ENCODE measurements at regions not wholly inside any gene's neighbourhood (a gene's known extent, or its start where the extent isn't known, plus 50 kb on each side); places are given as distances from the start of the nearest gene placed in this dataset.

GRCh38 chrX:14291666-14292500, 237.5 kb upstream of the GLRA2 start:
- Histone ChIP-seq H4K20me1 (replicated peaks; ENCODE audit: insufficient read depth) (no peaks in the 10 kb centered on the region), H3K27ac (ENCODE audit: low read depth) (no peak overlapping the region), H2AFZ (no peak overlapping the region), H3K79me2 (replicated peaks; ENCODE audit: insufficient read depth) (no peaks in the 10 kb centered on the region), H3K4me3 (no peak overlapping the region), H3K4me1 (ENCODE audit: insufficient read depth) (no peaks in the 10 kb centered on the region), H3K9me2 (ENCODE audit: insufficient read depth) (no peaks in the 10 kb centered on the region), H3F3A (replicated peaks; ENCODE audit: low read depth) (no peaks in the 10 kb centered on the region), H3K27me3 (ENCODE audit: insufficient read depth) (no peaks in the 10 kb centered on the region), H3K36me3 (ENCODE audit: insufficient read depth) (no peaks in the 10 kb centered on the region), H3K4me2 (no peak overlapping the region)
- H3K27ac Mint-ChIP-seq, result no peak overlapping the region
- H3K36me3 Mint-ChIP-seq (ENCODE audit: low read depth), result no peaks in the 10 kb centered on the region
- H3K4me3 Mint-ChIP-seq, result no peak overlapping the region
- H3K9me3 Mint-ChIP-seq, result no peaks in the 10 kb centered on the region
- no peaks in the 10 kb centered on the region for H3K27me3 Mint-ChIP-seq (ENCODE audit: insufficient read depth, low read depth, poor library complexity)
- DNase-seq (ENCODE audit: low spot score) (peak; percentile 34), ATAC-seq (peak; percentile 40; the same call in 2 of the 3 replicates)
- peaks cover 7% of the 10 kb centered on the region; the same call in 2 of the 3 replicates for H3K4me1 Mint-ChIP-seq
- TF ChIP-seq CTCF (conservative IDR thresholded peaks at IDR 0.05; ENCODE audit: low read depth in 2 of 2), result no peak
- TF ChIP-seq, protein P1, sequence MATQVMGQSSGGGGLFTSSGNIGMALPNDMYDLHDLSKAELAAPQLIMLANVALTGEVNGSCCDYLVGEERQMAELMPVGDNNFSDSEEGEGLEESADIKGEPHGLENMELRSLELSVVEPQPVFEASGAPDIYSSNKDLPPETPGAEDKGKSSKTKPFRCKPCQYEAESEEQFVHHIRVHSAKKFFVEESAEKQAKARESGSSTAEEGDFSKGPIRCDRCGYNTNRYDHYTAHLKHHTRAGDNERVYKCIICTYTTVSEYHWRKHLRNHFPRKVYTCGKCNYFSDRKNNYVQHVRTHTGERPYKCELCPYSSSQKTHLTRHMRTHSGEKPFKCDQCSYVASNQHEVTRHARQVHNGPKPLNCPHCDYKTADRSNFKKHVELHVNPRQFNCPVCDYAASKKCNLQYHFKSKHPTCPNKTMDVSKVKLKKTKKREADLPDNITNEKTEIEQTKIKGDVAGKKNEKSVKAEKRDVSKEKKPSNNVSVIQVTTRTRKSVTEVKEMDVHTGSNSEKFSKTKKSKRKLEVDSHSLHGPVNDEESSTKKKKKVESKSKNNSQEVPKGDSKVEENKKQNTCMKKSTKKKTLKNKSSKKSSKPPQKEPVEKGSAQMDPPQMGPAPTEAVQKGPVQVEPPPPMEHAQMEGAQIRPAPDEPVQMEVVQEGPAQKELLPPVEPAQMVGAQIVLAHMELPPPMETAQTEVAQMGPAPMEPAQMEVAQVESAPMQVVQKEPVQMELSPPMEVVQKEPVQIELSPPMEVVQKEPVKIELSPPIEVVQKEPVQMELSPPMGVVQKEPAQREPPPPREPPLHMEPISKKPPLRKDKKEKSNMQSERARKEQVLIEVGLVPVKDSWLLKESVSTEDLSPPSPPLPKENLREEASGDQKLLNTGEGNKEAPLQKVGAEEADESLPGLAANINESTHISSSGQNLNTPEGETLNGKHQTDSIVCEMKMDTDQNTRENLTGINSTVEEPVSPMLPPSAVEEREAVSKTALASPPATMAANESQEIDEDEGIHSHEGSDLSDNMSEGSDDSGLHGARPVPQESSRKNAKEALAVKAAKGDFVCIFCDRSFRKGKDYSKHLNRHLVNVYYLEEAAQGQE (IDR thresholded peaks at IDR 0.05; ENCODE audit: unreplicated experiment), result no peak
- no peak for TF ChIP-seq POLR2AphosphoS5 (IDR thresholded peaks at IDR 0.05; ENCODE audit: low read depth)
- no peak for TF ChIP-seq ZNF114 (CRISPR knock-in tag; IDR thresholded peaks at IDR 0.05)
- TF ChIP-seq, protein P2, sequence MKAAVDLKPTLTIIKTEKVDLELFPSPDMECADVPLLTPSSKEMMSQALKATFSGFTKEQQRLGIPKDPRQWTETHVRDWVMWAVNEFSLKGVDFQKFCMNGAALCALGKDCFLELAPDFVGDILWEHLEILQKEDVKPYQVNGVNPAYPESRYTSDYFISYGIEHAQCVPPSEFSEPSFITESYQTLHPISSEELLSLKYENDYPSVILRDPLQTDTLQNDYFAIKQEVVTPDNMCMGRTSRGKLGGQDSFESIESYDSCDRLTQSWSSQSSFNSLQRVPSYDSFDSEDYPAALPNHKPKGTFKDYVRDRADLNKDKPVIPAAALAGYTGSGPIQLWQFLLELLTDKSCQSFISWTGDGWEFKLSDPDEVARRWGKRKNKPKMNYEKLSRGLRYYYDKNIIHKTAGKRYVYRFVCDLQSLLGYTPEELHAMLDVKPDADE (IDR thresholded peaks at IDR 0.05), result no peak
- TF ChIP-seq JUNB (IDR thresholded peaks at IDR 0.05; ENCODE audit: unreplicated experiment), result no peak
- no peak for TF ChIP-seq CREB1 (CRISPR knock-in tag; IDR thresholded peaks at IDR 0.05; ENCODE audit: low read depth)
- TF ChIP-seq EZH2phosphoT487 (IDR thresholded peaks at IDR 0.05; ENCODE audit: unreplicated experiment), result no peak
- no peak for TF ChIP-seq ZNF331 (CRISPR knock-in tag; IDR thresholded peaks at IDR 0.05; ENCODE audit: low read depth)
- TF ChIP-seq, protein P3, sequence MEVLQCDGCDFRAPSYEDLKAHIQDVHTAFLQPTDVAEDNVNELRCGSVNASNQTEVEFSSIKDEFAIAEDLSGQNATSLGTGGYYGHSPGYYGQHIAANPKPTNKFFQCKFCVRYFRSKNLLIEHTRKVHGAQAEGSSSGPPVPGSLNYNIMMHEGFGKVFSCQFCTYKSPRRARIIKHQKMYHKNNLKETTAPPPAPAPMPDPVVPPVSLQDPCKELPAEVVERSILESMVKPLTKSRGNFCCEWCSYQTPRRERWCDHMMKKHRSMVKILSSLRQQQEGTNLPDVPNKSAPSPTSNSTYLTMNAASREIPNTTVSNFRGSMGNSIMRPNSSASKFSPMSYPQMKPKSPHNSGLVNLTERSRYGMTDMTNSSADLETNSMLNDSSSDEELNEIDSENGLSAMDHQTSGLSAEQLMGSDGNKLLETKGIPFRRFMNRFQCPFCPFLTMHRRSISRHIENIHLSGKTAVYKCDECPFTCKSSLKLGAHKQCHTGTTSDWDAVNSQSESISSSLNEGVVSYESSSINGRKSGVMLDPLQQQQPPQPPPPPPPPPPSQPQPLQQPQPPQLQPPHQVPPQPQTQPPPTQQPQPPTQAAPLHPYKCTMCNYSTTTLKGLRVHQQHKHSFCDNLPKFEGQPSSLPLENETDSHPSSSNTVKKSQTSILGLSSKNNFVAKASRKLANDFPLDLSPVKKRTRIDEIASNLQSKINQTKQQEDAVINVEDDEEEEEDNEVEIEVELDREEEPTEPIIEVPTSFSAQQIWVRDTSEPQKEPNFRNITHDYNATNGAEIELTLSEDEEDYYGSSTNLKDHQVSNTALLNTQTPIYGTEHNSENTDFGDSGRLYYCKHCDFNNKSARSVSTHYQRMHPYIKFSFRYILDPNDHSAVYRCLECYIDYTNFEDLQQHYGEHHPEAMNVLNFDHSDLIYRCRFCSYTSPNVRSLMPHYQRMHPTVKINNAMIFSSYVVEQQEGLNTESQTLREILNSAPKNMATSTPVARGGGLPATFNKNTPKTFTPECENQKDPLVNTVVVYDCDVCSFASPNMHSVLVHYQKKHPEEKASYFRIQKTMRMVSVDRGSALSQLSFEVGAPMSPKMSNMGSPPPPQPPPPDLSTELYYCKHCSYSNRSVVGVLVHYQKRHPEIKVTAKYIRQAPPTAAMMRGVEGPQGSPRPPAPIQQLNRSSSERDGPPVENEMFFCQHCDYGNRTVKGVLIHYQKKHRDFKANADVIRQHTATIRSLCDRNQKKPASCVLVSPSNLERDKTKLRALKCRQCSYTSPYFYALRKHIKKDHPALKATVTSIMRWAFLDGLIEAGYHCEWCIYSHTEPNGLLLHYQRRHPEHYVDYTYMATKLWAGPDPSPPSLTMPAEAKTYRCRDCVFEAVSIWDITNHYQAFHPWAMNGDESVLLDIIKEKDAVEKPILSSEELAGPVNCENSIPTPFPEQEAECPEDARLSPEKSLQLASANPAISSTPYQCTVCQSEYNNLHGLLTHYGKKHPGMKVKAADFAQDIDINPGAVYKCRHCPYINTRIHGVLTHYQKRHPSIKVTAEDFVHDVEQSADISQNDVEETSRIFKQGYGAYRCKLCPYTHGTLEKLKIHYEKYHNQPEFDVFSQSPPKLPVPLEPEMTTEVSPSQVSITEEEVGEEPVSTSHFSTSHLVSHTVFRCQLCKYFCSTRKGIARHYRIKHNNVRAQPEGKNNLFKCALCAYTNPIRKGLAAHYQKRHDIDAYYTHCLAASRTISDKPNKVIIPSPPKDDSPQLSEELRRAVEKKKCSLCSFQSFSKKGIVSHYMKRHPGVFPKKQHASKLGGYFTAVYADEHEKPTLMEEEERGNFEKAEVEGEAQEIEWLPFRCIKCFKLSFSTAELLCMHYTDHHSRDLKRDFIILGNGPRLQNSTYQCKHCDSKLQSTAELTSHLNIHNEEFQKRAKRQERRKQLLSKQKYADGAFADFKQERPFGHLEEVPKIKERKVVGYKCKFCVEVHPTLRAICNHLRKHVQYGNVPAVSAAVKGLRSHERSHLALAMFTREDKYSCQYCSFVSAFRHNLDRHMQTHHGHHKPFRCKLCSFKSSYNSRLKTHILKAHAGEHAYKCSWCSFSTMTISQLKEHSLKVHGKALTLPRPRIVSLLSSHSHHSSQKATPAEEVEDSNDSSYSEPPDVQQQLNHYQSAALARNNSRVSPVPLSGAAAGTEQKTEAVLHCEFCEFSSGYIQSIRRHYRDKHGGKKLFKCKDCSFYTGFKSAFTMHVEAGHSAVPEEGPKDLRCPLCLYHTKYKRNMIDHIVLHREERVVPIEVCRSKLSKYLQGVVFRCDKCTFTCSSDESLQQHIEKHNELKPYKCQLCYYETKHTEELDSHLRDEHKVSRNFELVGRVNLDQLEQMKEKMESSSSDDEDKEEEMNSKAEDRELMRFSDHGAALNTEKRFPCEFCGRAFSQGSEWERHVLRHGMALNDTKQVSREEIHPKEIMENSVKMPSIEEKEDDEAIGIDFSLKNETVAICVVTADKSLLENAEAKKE (CRISPR knock-in tag; IDR thresholded peaks at IDR 0.05), result no peak
- TF ChIP-seq NANOG (IDR thresholded peaks at IDR 0.05; ENCODE audit: borderline replicate concordance), result no peak
- no peak for TF ChIP-seq EZH2 (IDR thresholded peaks at IDR 0.05; ENCODE audit: low read depth, unreplicated experiment)
- TF ChIP-seq STAT1 (IDR thresholded peaks at IDR 0.05; ENCODE audit: unreplicated experiment), result no peak
